GM12878 (cell line): ENCODE measurements at regions not wholly inside any gene's neighbourhood (a gene's known extent, or its start where the extent isn't known, plus 50 kb on each side); places are given as distances from the start of the nearest gene placed in this dataset.

Experiments used
- ATAC-seq: fragments of 200-7000 bp; cut with Tn5 transposase; 3 replicates; pipeline ENCODE4 v1.9.1; 2020; ENCODE audit warnings: mild to moderate bottlenecking, moderate library complexity
- BruUV-seq: library from RNA; stranded (reverse); fragments of 400-500 nt; replicated peaks from 2 replicates; lab custom pipeline; 2021; lab: Mats Ljungman, UMichigan
- CTCF ChIA-PET: fragments of 300-600 bp; sonication (Branson Sonifier 250); formaldehyde crosslinking; extraction: SDS; loops from one replicate; lab custom pipeline; 2021; ENCODE audit warnings: inconsistent platforms; lab: Yijun Ruan, JAX
- POLR2A ChIA-PET: fragments of 350-600 bp; formaldehyde crosslinking; extraction: SDS; loops from one replicate; lab custom pipeline; 2021; ENCODE audit warnings: inconsistent platforms; lab: Charles Lee
- RAD21 ChIA-PET: fragments of 300-600 bp; sonication (Branson Sonifier 250); formaldehyde crosslinking; loops from one replicate; lab custom pipeline; 2023; ENCODE audit warnings: antibody characterized with exemption; ENCODE audit not compliant: unreplicated experiment; lab: Charles Lee
- SMC1A ChIA-PET: fragments of 300-600 bp; sonication (Branson Sonifier 250); formaldehyde crosslinking; loops from one replicate; lab custom pipeline; 2023; ENCODE audit not compliant: unreplicated experiment, uncharacterized antibody; lab: Charles Lee
- DNase-seq: peaks from one replicate; pipeline ENCODE4 v3.0.0-alpha.2; 2011; ENCODE audit warnings: low read depth, low spot score
- FAIRE-seq: peaks from 3 replicates; lab custom pipeline; 2011; peaks lifted over from hg19 to GRCh38; lab: Jason Lieb, UNC
- H2AFZ ChIP-seq: 2 replicates; pipeline ENCODE4 v1.6.0; 2011; ENCODE audit warnings: low read depth, low read length, control low read depth; ENCODE audit not compliant: control insufficient read depth
- H3K27ac ChIP-seq: 2 replicates; pipeline ENCODE4 v1.5.1; 2011; ENCODE audit warnings: control low read depth; ENCODE audit not compliant: control insufficient read depth, insufficient read depth
- H3K27me3 ChIP-seq, 2 experiments: replicated peaks in 1 of 2; 2 replicates each; pipeline versions ENCODE4 v1.6.0 to v1.6.1; 2011; ENCODE audit warnings: low read length in 1 of 2; ENCODE audit not compliant: control insufficient read depth in 2 of 2, insufficient read depth in 2 of 2
- H3K36me3 ChIP-seq, 2 experiments: 2 replicates each; pipeline ENCODE4 v1.5.1; 2011; ENCODE audit warnings: low read length in 1 of 2; ENCODE audit not compliant: control insufficient read depth in 2 of 2, insufficient read depth in 2 of 2
- H3K4me1 ChIP-seq: 2 replicates; pipeline ENCODE4 v1.6.1; 2011; ENCODE audit warnings: mild to moderate bottlenecking, low read length, moderate library complexity, mixed read lengths; ENCODE audit not compliant: control insufficient read depth, insufficient read depth
- H3K4me2 ChIP-seq: 2 replicates; pipeline ENCODE4 v1.6.0; 2011; ENCODE audit warnings: control low read depth; ENCODE audit not compliant: control insufficient read depth, insufficient read depth
- H3K4me3 ChIP-seq: fragments of 200-600 bp; sonication (generic); 2 replicates; pipeline ENCODE4 v1.5.1; 2016
- H3K79me2 ChIP-seq: 2 replicates; pipeline ENCODE4 v1.6.0; 2011; ENCODE audit warnings: low read length; ENCODE audit not compliant: control insufficient read depth, insufficient read depth
- H3K9ac ChIP-seq: 2 replicates; pipeline ENCODE4 v1.8.0; 2011; ENCODE audit warnings: low read length, control low read depth, mixed read lengths; ENCODE audit not compliant: control insufficient read depth, insufficient read depth
- H3K9me3 ChIP-seq: replicated peaks from 3 replicates; pipeline ENCODE4 v1.5.1; 2011; ENCODE audit warnings: mild to moderate bottlenecking, low read length; ENCODE audit not compliant: control insufficient read depth, insufficient read depth
- H4K20me1 ChIP-seq: 2 replicates; pipeline ENCODE4 v1.6.0; 2011; ENCODE audit not compliant: control insufficient read depth, insufficient read depth
- MLLT1 ChIP-seq: fragments of 450-650 bp; IDR thresholded peaks from 2 replicates; pipeline ENCODE4 v1.6.1; 2016; ENCODE audit warnings: mild to moderate bottlenecking
- NR2C1 ChIP-seq: fragments of 450-650 bp; IDR thresholded peaks from 2 replicates; pipeline ENCODE4 v1.6.1; 2017; ENCODE audit warnings: antibody characterized with exemption, mild to moderate bottlenecking, moderate library complexity
- POLR2A ChIP-seq: IDR thresholded peaks from 2 replicates; pipeline ENCODE4 v1.6.1; 2011; ENCODE audit warnings: low read depth, mild to moderate bottlenecking, low read length
- YBX1 ChIP-seq: fragments of 450-650 bp; IDR thresholded peaks from 2 replicates; pipeline ENCODE4 v1.6.1; 2016; ENCODE audit warnings: antibody characterized with exemption
- WGBS: methylation state at CpG from one replicate; pipeline ENCODE4 v1.1.6; 2016; ENCODE audit warnings: low lambda C conversion rate; ENCODE audit not compliant: insufficient replicate concordance, insufficient coverage; ENCODE audit errors: missing lambda C conversion rate; 5-methylcytosine and 5-hydroxymethylcytosine counted together
- in situ Hi-C: fragments of 300-500 bp; cut with MboI; formaldehyde crosslinking; loops from 9 replicates; pipeline ENCODE4 v1.14.3; 2018; ENCODE audit warnings: mixed read lengths
- intact Hi-C: fragments of 100-400 bp; cut with micrococcal nuclease; formaldehyde crosslinking; loops from one replicate; pipeline ENCODE4 v1.14.2; 2022; ENCODE audit not compliant: unreplicated experiment
- TF ChIP-seq, protein P1 (sequence below): fragments of 450-650 bp; IDR thresholded peaks from 2 replicates; pipeline ENCODE4 v1.6.1; 2016; ENCODE audit warnings: mild to moderate bottlenecking

DNA sequence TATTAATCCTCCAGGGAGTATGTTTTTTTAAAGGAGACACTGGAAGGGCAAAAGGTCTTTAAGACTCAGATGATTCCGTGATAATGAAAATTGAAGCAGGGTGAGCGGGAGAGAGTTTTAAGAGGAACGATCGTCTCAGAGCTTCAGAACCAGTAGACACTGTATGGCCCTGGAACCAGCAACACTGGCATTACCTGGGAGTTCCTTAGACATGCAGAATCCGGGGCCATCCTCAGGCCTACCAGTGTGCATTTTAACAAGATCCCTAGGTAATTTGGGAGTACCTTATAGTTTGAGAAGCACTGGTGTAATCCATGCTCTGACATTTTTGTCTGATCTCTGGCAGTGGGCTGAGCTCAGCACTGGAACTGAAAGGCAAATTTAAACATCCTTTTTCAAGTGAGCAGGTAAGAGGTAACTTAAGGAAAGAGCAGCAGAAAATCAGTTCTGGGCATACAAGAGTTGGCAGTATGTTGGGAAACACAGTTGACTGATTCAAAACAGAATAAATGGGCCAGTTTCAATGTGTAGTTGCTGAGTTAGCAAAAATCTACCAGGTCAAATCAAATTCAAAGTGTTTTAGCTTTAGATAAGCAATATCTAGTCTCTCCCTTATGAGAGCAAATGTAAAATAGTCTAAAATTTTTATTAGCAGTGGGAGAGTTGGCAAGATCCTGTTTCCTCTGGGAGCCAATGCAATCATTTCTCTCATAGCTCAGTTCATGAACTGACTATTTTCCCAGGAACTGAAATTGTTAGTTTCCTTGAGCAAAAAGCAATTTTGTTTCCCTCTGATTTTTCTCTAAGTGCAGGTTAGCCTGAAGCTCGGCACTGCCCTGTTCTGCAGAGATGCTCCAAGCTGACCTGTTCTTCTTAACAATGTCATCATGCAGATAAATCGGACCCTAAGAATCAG is 97.2 kb upstream of the ELMO1 start:
- Histone ChIP-seq H3K27ac (no peak overlapping the region), H3K4me1 (peaks cover 10% of the 10 kb centered on the region), H3K79me2 (no peaks in the 10 kb centered on the region), H2AFZ (no peak overlapping the region), H3K4me3 (no peak overlapping the region), H3K9ac (no peak overlapping the region), H3K4me2 (no peak overlapping the region), H4K20me1 (no peaks in the 10 kb centered on the region), H3K9me3 (no peaks in the 10 kb centered on the region), H3K27me3 (no peaks in the 10 kb centered on the region), H3K36me3 (no peaks in the 10 kb centered on the region)
- TF ChIP-seq YBX1 (no peak), NR2C1 (no peak), POLR2A (no peak), MLLT1 (no peak)
- TF ChIP-seq, protein P1, sequence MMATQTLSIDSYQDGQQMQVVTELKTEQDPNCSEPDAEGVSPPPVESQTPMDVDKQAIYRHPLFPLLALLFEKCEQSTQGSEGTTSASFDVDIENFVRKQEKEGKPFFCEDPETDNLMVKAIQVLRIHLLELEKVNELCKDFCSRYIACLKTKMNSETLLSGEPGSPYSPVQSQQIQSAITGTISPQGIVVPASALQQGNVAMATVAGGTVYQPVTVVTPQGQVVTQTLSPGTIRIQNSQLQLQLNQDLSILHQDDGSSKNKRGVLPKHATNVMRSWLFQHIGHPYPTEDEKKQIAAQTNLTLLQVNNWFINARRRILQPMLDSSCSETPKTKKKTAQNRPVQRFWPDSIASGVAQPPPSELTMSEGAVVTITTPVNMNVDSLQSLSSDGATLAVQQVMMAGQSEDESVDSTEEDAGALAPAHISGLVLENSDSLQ, result no peak
- ATAC-seq, result no peak
- intact Hi-C loops (no loop called here), in situ Hi-C loops (no loop called here)
- SMC1A ChIA-PET, result interaction anchor here (0.6 to 1.3 kb wide), 2 partner anchors 322 to 794 kb away, joined by 3 to 4 read pairs; no protein-coding TSS in a partner anchor
- RAD21 ChIA-PET, result no interaction called here
- CTCF ChIA-PET, result interaction anchor here (0.8 kb wide), 1 partner anchor 41 kb away, joined by 3 read pairs; no protein-coding TSS in a partner anchor
- no peak for DNase-seq
- BruUV-seq, result no TSS peak
- 57% methylated on average over 7 of the region's 7 CpGs for WGBS
- no peak for FAIRE-seq
- POLR2A ChIA-PET, result no interaction called here
